ENCODE measurements at regions not wholly inside any gene's neighbourhood (a gene's known extent, or its start where the extent isn't known, plus 50 kb on each side); places are given as distances from the start of the nearest gene placed in this dataset.

DNA sequence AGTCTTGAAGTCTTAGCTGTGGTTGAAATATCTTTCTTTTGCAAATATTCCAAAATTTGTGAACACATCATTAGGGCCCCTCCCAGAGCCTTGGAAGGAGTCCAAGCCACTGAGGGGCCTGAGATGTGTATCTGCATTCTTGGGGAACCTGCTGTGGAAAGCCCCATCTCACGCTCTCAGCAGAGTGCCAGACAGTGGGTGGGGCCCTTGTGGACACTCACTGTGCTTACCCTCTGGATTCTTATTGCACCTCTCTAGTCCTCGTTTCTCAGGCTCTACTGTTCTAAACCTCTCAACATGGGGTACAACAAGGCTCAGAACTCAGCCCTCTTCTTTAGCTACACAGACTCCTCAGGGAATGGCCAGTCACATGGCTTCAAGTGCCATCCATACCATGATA is 416.2 kb upstream of the CDH4 start:
- no peak overlapping the region for H3K14ac ChIP-seq (ENCODE audit: insufficient read length)
- H3K27ac ChIP-seq (ENCODE audit: low read depth, low read length) = no peak overlapping the region
- DNase-seq (ENCODE audit: low read depth in 1 of 2, low spot score in 2 of 2) = no peak
- H3K18ac ChIP-seq (ENCODE audit: extremely low read depth, low read length) = no peak overlapping the region
- no peak overlapping the region for H2BK20ac ChIP-seq (ENCODE audit: low read length)
- no peak overlapping the region for H2BK5ac ChIP-seq (ENCODE audit: low read depth, low read length)
- no peak overlapping the region for H2AK5ac ChIP-seq (ENCODE audit: low read depth, low read length)
- no peak overlapping the region for H4K5ac ChIP-seq (ENCODE audit: insufficient read length, low read depth, low read length)
- H3K4me3 ChIP-seq (ENCODE audit: extremely low read depth in 1 of 4, insufficient read depth in 2 of 4, low read depth in 3 of 4, low read length in 4 of 4) = no peak overlapping the region
- H3K4ac ChIP-seq (replicated peaks; ENCODE audit: insufficient read length, low read depth, low read length) = no peak overlapping the region
- no peaks in the 10 kb centered on the region for H4K20me1 ChIP-seq (replicated peaks in 1 of 2; ENCODE audit: control insufficient read depth in 1 of 2, insufficient read depth in 2 of 2, low read length in 2 of 2)
- FAIRE-seq = no peak
- no peaks in the 10 kb centered on the region for H3K79me2 ChIP-seq (ENCODE audit: control insufficient read depth in 1 of 2, insufficient read depth in 2 of 2, low read length in 2 of 2)
- no peak overlapping the region for H3K9ac ChIP-seq (replicated peaks in 1 of 4; ENCODE audit: extremely low read depth in 1 of 4, low read depth in 3 of 4, low read length in 3 of 4)
- ChIA-PET POLR2A (ENCODE audit: partially characterized antibody) (no interaction called here), CTCF (ENCODE audit: partially characterized antibody) (no interaction called here)
- H3K56ac ChIP-seq (replicated peaks; ENCODE audit: insufficient read length, low read depth, low read length) = no peak overlapping the region
- H3K79me1 ChIP-seq (ENCODE audit: low read depth, low read length) = no peaks in the 10 kb centered on the region
- no peaks in the 10 kb centered on the region for H3K36me3 ChIP-seq (ENCODE audit: control insufficient read depth in 2 of 4, insufficient read depth in 4 of 4, low read length in 3 of 4)
- no peak overlapping the region for H3K4me2 ChIP-seq (ENCODE audit: insufficient read depth in 1 of 2, low read depth in 2 of 2, low read length in 2 of 2)
- H3K9me3 ChIP-seq (ENCODE audit: insufficient read depth in 2 of 2, low read depth in 1 of 2, low read length in 1 of 2) = peaks cover 0 to 5% of the 10 kb centered on the region in 2 experiments; a peak in 2 of 4 replicates
- no peak overlapping the region for H4K8ac ChIP-seq (ENCODE audit: extremely low read depth, insufficient read depth, low read length)
- H3K27me3 ChIP-seq (replicated peaks in 1 of 4; ENCODE audit: control insufficient read depth in 3 of 4, extremely low read depth in 1 of 4, insufficient read depth in 3 of 4, low read length in 3 of 4) = no peaks in the 10 kb centered on the region
- H2BK15ac ChIP-seq (ENCODE audit: low read length) = no peak overlapping the region
- WGBS, 2 experiments (ENCODE audit: extremely low coverage in 1 of 2, insufficient coverage in 1 of 2, insufficient read length in 1 of 2, insufficient replicate concordance in 2 of 2, low coverage in 1 of 2, low lambda C conversion rate in 2 of 2, missing lambda C conversion rate in 1 of 2) = 89% methylated on average over 2 of the region's 2 CpGs; no CpG with 5 or more reads in 1 of the 2 experiments
- no peaks in the 10 kb centered on the region for H3K23me2 ChIP-seq (ENCODE audit: low read depth, low read length)
- no peak overlapping the region for H4K91ac ChIP-seq (replicated peaks; ENCODE audit: insufficient read length, low read length)
- H3K23ac ChIP-seq (ENCODE audit: insufficient read length) = no peak overlapping the region
- no peak overlapping the region for H2AFZ ChIP-seq (ENCODE audit: low read length)
- H2BK12ac ChIP-seq (ENCODE audit: low read depth, low read length) = no peak overlapping the region
- peaks cover 0 to 7% (median 0%) of the 10 kb centered on the region in 4 experiments; a peak in 1 of 7 replicates for H3K4me1 ChIP-seq (replicated peaks in 1 of 4; ENCODE audit: control insufficient read depth in 3 of 4, insufficient read depth in 4 of 4, low read length in 3 of 4)
- no peak overlapping the region for H2BK120ac ChIP-seq (replicated peaks; ENCODE audit: low read depth, low read length)
- TF ChIP-seq SP2 (IDR thresholded peaks at IDR 0.05; ENCODE audit: low read length) (no peak), SUZ12 (IDR thresholded peaks at IDR 0.05; ENCODE audit: low read length) (no peak), CHD2 (IDR thresholded peaks at IDR 0.05; ENCODE audit: low read length) (no peak), BCL11A (IDR thresholded peaks at IDR 0.05; ENCODE audit: low read depth in 2 of 2, low read length in 2 of 2) (no peak), EGR1 (IDR thresholded peaks at IDR 0.05; ENCODE audit: borderline replicate concordance, low read depth, low read length) (no peak), YY1 (IDR thresholded peaks at IDR 0.05; ENCODE audit: low read depth, low read length) (no peak), SIN3A (conservative IDR thresholded peaks at IDR 0.05 in 1 of 2, IDR thresholded peaks at IDR 0.05 in 1 of 2; ENCODE audit: low read depth in 1 of 2, low read length in 2 of 2) (no peak), JUND (IDR thresholded peaks at IDR 0.05; ENCODE audit: low read length) (no peak), CHD1 (IDR thresholded peaks at IDR 0.05; ENCODE audit: low read depth, low read length) (no peak), FOSL1 (IDR thresholded peaks at IDR 0.05; ENCODE audit: insufficient read depth, low read depth, low read length) (no peak), NRF1 (IDR thresholded peaks at IDR 0.05; ENCODE audit: low read depth, low read length) (no peak), HDAC2 (IDR thresholded peaks at IDR 0.05; ENCODE audit: borderline replicate concordance in 1 of 2, low read depth in 2 of 2, low read length in 2 of 2) (no peak), BACH1 (IDR thresholded peaks at IDR 0.05; ENCODE audit: low read length) (no peak), SAP30 (IDR thresholded peaks at IDR 0.05; ENCODE audit: insufficient read depth, insufficient replicate concordance, low read length) (no peak)

Data from H1 (cell line).